Endodermal cell (in vitro differentiated cells): ENCODE measurements at regions not wholly inside any gene's neighbourhood (a gene's known extent, or its start where the extent isn't known, plus 50 kb on each side); places are given as distances from the start of the nearest gene placed in this dataset.

ENCODE experiments used
- DNase-seq: peaks from one replicate; pipeline ENCODE4 v3.0.0-alpha.2; 2017
- H3K27ac ChIP-seq: 2 replicates; pipeline ENCODE4 v1.5.1; 2013; ENCODE audit warnings: mild to moderate bottlenecking, low read depth, low read length, moderate library complexity
- H3K27me3 ChIP-seq: 2 replicates; pipeline ENCODE4 v1.6.1; 2013; ENCODE audit warnings: mild to moderate bottlenecking, low read length, moderate library complexity; ENCODE audit not compliant: insufficient read depth, control insufficient read depth, poor library complexity, severe bottlenecking
- H3K36me3 ChIP-seq: 2 replicates; pipeline ENCODE4 v1.7.0; 2013; ENCODE audit warnings: mild to moderate bottlenecking, low read length, moderate library complexity; ENCODE audit not compliant: control insufficient read depth, insufficient read depth
- H3K4me1 ChIP-seq: one replicate; pipeline ENCODE4 v1.7.0; 2013; ENCODE audit warnings: low read length; ENCODE audit not compliant: control insufficient read depth, insufficient read depth
- H3K4me3 ChIP-seq: 2 replicates; pipeline ENCODE4 v1.5.1; 2013; ENCODE audit warnings: mild to moderate bottlenecking, low read length, moderate library complexity
- H3K9ac ChIP-seq: 2 replicates; pipeline ENCODE4 v1.6.1; 2013; ENCODE audit warnings: mild to moderate bottlenecking, low read length, moderate library complexity; ENCODE audit not compliant: poor library complexity, severe bottlenecking; ENCODE audit errors: extremely low read depth
- H3K9me3 ChIP-seq: 2 replicates; pipeline ENCODE4 v1.6.1; 2013; ENCODE audit warnings: mild to moderate bottlenecking, low read length, moderate library complexity; ENCODE audit not compliant: control insufficient read depth
- H3K27ac Mint-ChIP-seq: 2 replicates; pipeline ENCODE4 v1.8.0; 2020; ENCODE audit warnings: mixed read lengths
- H3K27me3 Mint-ChIP-seq: 2 replicates; pipeline ENCODE4 v1.8.0; 2021; ENCODE audit warnings: mild to moderate bottlenecking, mixed read lengths; ENCODE audit not compliant: insufficient read depth
- H3K36me3 Mint-ChIP-seq: 2 replicates; pipeline ENCODE4 v1.8.0; 2020; ENCODE audit warnings: low read depth, mixed read lengths
- H3K4me1 Mint-ChIP-seq: 2 replicates; pipeline ENCODE4 v1.8.0; 2020; ENCODE audit warnings: mixed read lengths
- H3K4me3 Mint-ChIP-seq: 2 replicates; pipeline ENCODE4 v1.8.0; 2020; ENCODE audit warnings: mild to moderate bottlenecking, moderate library complexity, mixed read lengths
- H3K9me3 Mint-ChIP-seq: 2 replicates; pipeline ENCODE4 v1.8.0; 2020; ENCODE audit warnings: mild to moderate bottlenecking, mixed read lengths
- CTCF ChIP-seq: fragments of 200-600 bp; sonication (generic); conservative IDR thresholded peaks from 2 replicates; pipeline ENCODE4 v1.5.0; 2021; ENCODE audit warnings: antibody characterized with exemption, mild to moderate bottlenecking
- WGBS, 2 experiments: methylation state at CpG; one replicate each; pipeline versions ENCODE4 v1.1.5 to v1.1.7; 2013; ENCODE audit warnings: missing lambda C conversion rate in 2 of 2, mixed read lengths in 1 of 2; ENCODE audit not compliant: insufficient coverage in 1 of 2, insufficient read length in 1 of 2; 5-methylcytosine and 5-hydroxymethylcytosine counted together

DNA sequence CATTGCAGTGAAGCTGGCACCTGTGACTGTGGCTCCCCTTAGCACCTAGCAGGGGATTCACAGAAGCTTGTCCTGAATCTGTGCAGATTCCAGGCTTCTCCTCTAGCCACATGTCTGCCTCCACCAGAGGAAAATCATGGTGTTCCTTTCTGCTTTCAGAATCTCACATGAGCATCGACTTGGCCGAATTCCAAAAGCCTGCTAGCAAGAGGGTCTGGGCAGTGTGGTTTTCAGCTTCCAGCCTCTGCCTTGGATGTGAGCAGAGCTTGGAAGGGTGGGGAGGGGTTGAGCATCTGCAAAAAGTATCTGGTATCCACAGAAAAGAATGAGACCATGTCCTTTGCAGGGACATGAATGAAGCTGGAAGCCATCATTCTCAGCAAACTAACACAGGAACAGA is 911.1 kb downstream of the TBC1D22A start:
- WGBS, 2 experiments = 86 to 100% methylated on average over 2 of the region's 2 CpGs
- Histone ChIP-seq H3K36me3 (no peaks in the 10 kb centered on the region), H3K9ac (no peak overlapping the region), H3K4me3 (no peak overlapping the region), H3K4me1 (peaks cover 6% of the 10 kb centered on the region), H3K27me3 (no peaks in the 10 kb centered on the region), H3K27ac (no peak overlapping the region), H3K9me3 (peaks cover 17% of the 10 kb centered on the region)
- Mint-ChIP-seq H3K9me3 (peaks cover 26% of the 10 kb centered on the region), H3K27ac (no peak overlapping the region), H3K4me3 (no peak overlapping the region), H3K36me3 (peaks cover 5% of the 10 kb centered on the region), H3K4me1 (peaks cover 8% of the 10 kb centered on the region), H3K27me3 (peaks cover 27% of the 10 kb centered on the region)
- DNase-seq = no peak
- no peak for TF ChIP-seq CTCF

DNA sequence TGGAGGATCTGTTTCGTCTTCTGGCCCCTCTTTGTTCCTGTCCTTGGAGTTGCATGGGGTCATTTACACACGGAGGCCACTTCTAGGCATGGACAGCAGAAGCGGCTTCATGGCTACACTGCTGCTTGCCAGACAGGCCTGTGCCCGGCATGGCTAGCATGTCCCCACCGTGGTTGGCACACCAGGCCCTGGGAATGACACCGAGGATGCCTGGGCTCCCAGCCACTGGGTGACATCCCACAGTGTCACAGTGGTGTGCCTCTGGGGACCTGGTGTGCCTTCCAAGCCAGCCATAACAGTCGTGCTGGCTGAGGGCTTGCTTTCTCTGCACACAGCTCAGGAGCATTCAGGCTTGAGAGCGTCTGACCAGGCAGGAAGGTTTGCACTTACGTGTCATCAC is 910.1 kb downstream of the TBC1D22A start:
- no peaks in the 10 kb centered on the region for H3K4me1 ChIP-seq
- Mint-ChIP-seq H3K36me3 (peaks cover 5% of the 10 kb centered on the region), H3K27ac (no peak overlapping the region), H3K4me1 (no peaks in the 10 kb centered on the region), H3K4me3 (no peak overlapping the region), H3K27me3 (peaks cover 34% of the 10 kb centered on the region), H3K9me3 (peaks cover 36% of the 10 kb centered on the region)
- H3K9me3 ChIP-seq = peaks cover 26% of the 10 kb centered on the region
- no peak overlapping the region for H3K9ac ChIP-seq
- no peak overlapping the region for H3K4me3 ChIP-seq
- no peaks in the 10 kb centered on the region for H3K36me3 ChIP-seq
- TF ChIP-seq CTCF = no peak
- WGBS, 2 experiments = 93 to 96% methylated on average over 7 to 9 of the region's 9 CpGs
- H3K27ac ChIP-seq = no peak overlapping the region
- H3K27me3 ChIP-seq = no peaks in the 10 kb centered on the region
- DNase-seq = no peak

DNA sequence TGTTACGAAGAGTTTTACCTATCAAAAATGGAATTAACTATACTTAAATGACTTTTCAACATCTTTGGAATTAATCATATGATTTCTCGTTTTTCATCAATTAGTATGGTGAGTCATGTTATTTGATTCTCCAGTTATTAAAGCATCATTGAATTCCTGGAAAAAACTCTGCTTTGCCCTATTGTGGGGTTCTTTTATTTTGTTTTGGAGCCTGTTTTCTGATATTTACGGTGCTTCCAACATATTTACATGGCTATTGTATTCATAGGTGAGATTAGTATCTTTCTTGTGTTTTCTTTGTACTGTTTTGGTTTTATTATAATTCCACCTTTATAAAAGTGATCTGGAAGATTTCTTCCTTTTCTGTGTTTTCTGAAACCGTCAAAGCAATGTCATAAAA is 902.7 kb downstream of the TBC1D22A start:
- Histone ChIP-seq H3K27ac (no peak overlapping the region), H3K9ac (no peak overlapping the region), H3K9me3 (peaks cover 83% of the 10 kb centered on the region), H3K4me3 (no peak overlapping the region), H3K36me3 (no peaks in the 10 kb centered on the region), H3K4me1 (no peaks in the 10 kb centered on the region), H3K27me3 (peaks cover 8% of the 10 kb centered on the region)
- H3K36me3 Mint-ChIP-seq = peaks cover 9% of the 10 kb centered on the region
- no peak for DNase-seq
- no peak overlapping the region for H3K27ac Mint-ChIP-seq
- H3K4me3 Mint-ChIP-seq = no peak overlapping the region
- peaks cover 89% of the 10 kb centered on the region for H3K9me3 Mint-ChIP-seq
- 93 to 100% methylated on average over 1 to 3 of the region's 4 CpGs for WGBS, 2 experiments
- no peaks in the 10 kb centered on the region for H3K4me1 Mint-ChIP-seq
- H3K27me3 Mint-ChIP-seq = peaks cover 51% of the 10 kb centered on the region
- no peak for TF ChIP-seq CTCF
